OCI-LY7 (cell line): ENCODE measurements at regions not wholly inside any gene's neighbourhood (a gene's known extent, or its start where the extent isn't known, plus 50 kb on each side); places are given as distances from the start of the nearest gene placed in this dataset.

Experiments used
- BruUV-seq: library from RNA; stranded (reverse); fragments of 400-500 nt; replicated peaks from 2 replicates; lab custom pipeline; 2021; lab: Mats Ljungman, UMichigan
- CTCF ChIA-PET: fragments of 300-600 bp; sonication (Branson Sonifier 250); formaldehyde crosslinking; loops from one replicate; lab custom pipeline; 2022; ENCODE audit warnings: antibody characterized with exemption; ENCODE audit not compliant: unreplicated experiment; lab: Charles Lee
- POLR2A ChIA-PET: fragments of 300-600 bp; sonication (Branson Sonifier 250); formaldehyde crosslinking; loops from one replicate; lab custom pipeline; 2022; ENCODE audit warnings: antibody characterized with exemption; lab: Charles Lee
- DNase-seq: peaks from one replicate; pipeline ENCODE4 v3.0.0-alpha.2; 2015; ENCODE audit warnings: low spot score
- H2AFZ ChIP-seq: fragments of 200-600 bp; sonication (generic), shearing (Covaris generic); 2 replicates; pipeline ENCODE4 v1.6.1; 2014; ENCODE audit warnings: mild to moderate bottlenecking, antibody characterized with exemption, low read length, moderate library complexity
- H3K27ac ChIP-seq: fragments of 200-600 bp; sonication (generic); 2 replicates; pipeline ENCODE4 v1.5.1; 2014; ENCODE audit warnings: mixed run types, low read depth, mild to moderate bottlenecking, moderate library complexity, low read length, inconsistent platforms; ENCODE audit not compliant: poor library complexity, severe bottlenecking
- H3K36me3 ChIP-seq: fragments of 200-600 bp; sonication (generic); 2 replicates; pipeline ENCODE4 v1.6.1; 2014; ENCODE audit warnings: mild to moderate bottlenecking, antibody characterized with exemption, low read length, moderate library complexity, mixed read lengths; ENCODE audit not compliant: insufficient read depth
- H3K4me1 ChIP-seq: fragments of 200-600 bp; sonication (generic); 2 replicates; pipeline ENCODE4 v1.5.1; 2014; ENCODE audit warnings: mild to moderate bottlenecking, low read length; ENCODE audit not compliant: insufficient read depth, poor library complexity, severe bottlenecking
- H3K4me2 ChIP-seq: fragments of 200-600 bp; sonication (generic); 2 replicates; pipeline ENCODE4 v1.6.1; 2014; ENCODE audit warnings: mild to moderate bottlenecking, low read length
- H3K4me3 ChIP-seq: fragments of 200-600 bp; sonication (generic); 2 replicates; pipeline ENCODE4 v1.5.1; 2014; ENCODE audit warnings: mild to moderate bottlenecking, low read depth, low read length; ENCODE audit not compliant: poor library complexity, severe bottlenecking
- H3K79me2 ChIP-seq: fragments of 200-600 bp; sonication (generic); 2 replicates; pipeline ENCODE4 v1.6.1; 2016; ENCODE audit warnings: low read depth, mild to moderate bottlenecking, low read length, moderate library complexity, mixed read lengths; ENCODE audit not compliant: insufficient read depth
- H3K9me2 ChIP-seq: fragments of 200-600 bp; sonication (generic); 2 replicates; pipeline ENCODE4 v1.6.1; 2016; ENCODE audit warnings: mild to moderate bottlenecking, low read length, mixed read lengths; ENCODE audit not compliant: insufficient read depth
- H3K9me3 ChIP-seq: fragments of 200-600 bp; sonication (generic); 2 replicates; pipeline ENCODE4 v1.6.1; 2014; ENCODE audit warnings: mild to moderate bottlenecking, mixed run types, low read length, mixed read lengths
- H4K20me1 ChIP-seq: fragments of 200-600 bp; sonication (generic); 2 replicates; pipeline ENCODE4 v1.6.1; 2014; ENCODE audit warnings: mild to moderate bottlenecking, antibody characterized with exemption, low read length, moderate library complexity, mixed read lengths; ENCODE audit not compliant: insufficient read depth
- CTCF ChIP-seq: fragments of 200-600 bp; sonication (generic); conservative IDR thresholded peaks from 2 replicates; pipeline ENCODE4 v1.5.1; 2014; ENCODE audit warnings: mild to moderate bottlenecking, antibody characterized with exemption, low read length, moderate library complexity, mixed read lengths
- EZH2phosphoT487 ChIP-seq: fragments of 200-600 bp; sonication (generic); IDR thresholded peaks from 2 replicates; pipeline ENCODE4 v1.6.1; 2018; ENCODE audit warnings: low read depth, borderline replicate concordance, mild to moderate bottlenecking, mixed run types, antibody characterized with exemption, low read length, moderate library complexity, mixed read lengths
- intact Hi-C: fragments of 100-400 bp; cut with micrococcal nuclease; formaldehyde crosslinking; loops from one replicate; pipeline ENCODE4 v1.10.0; 2022; ENCODE audit not compliant: unreplicated experiment

GRCh38 chr11:28760676-28761390 lies 652.6 kb downstream of the METTL15 start:
- Histone ChIP-seq H3K4me2 (no peak overlapping the region), H3K9me3 (no peaks in the 10 kb centered on the region), H2AFZ (no peak overlapping the region), H3K9me2 (no peaks in the 10 kb centered on the region), H3K36me3 (no peaks in the 10 kb centered on the region), H4K20me1 (no peaks in the 10 kb centered on the region), H3K4me3 (no peak overlapping the region), H3K27ac (no peak overlapping the region), H3K4me1 (no peaks in the 10 kb centered on the region), H3K79me2 (no peaks in the 10 kb centered on the region)
- DNase-seq = no peak
- BruUV-seq = no TSS peak
- intact Hi-C loops = no loop called here
- ChIA-PET POLR2A (no interaction called here), CTCF (no interaction called here)
- TF ChIP-seq CTCF = no peak
- no peak for TF ChIP-seq EZH2phosphoT487

GRCh38 chr11:28759311-28759710 lies 651.1 kb downstream of the METTL15 start:
- Histone ChIP-seq H3K79me2 (no peaks in the 10 kb centered on the region), H3K27ac (no peak overlapping the region), H3K4me1 (no peaks in the 10 kb centered on the region), H2AFZ (no peak overlapping the region), H4K20me1 (no peaks in the 10 kb centered on the region), H3K4me2 (no peak overlapping the region), H3K9me2 (no peaks in the 10 kb centered on the region), H3K9me3 (no peaks in the 10 kb centered on the region), H3K36me3 (no peaks in the 10 kb centered on the region), H3K4me3 (no peak overlapping the region)
- DNase-seq = no peak
- no peak for TF ChIP-seq EZH2phosphoT487
- TF ChIP-seq CTCF = no peak
- CTCF ChIA-PET = no interaction called here
- intact Hi-C loops = no loop called here
- no TSS peak for BruUV-seq
- POLR2A ChIA-PET = interaction anchor here (0.7 kb wide), 1 partner anchor 534 kb away, joined by 3 read pairs; no protein-coding TSS in a partner anchor

- H3K9me2 ChIP-seq = no peaks in the 10 kb centered on the region
- POLR2A ChIA-PET = interaction anchor here (0.6 to 0.7 kb wide), 2 partner anchors 22 to 31 kb away, joined by 3 read pairs; no protein-coding TSS in a partner anchor
- BruUV-seq = no TSS peak
- H3K4me3 ChIP-seq = no peak overlapping the region
- CTCF ChIA-PET = no interaction called here
- no peak overlapping the region for H3K4me2 ChIP-seq
- no peak for DNase-seq
- no peaks in the 10 kb centered on the region for H3K9me3 ChIP-seq
- intact Hi-C loops = no loop called here
- H3K79me2 ChIP-seq = no peaks in the 10 kb centered on the region
- no peak overlapping the region for H2AFZ ChIP-seq
- H3K4me1 ChIP-seq = no peaks in the 10 kb centered on the region
- H3K36me3 ChIP-seq = no peaks in the 10 kb centered on the region
- TF ChIP-seq CTCF = no peak
- no peak overlapping the region for H3K27ac ChIP-seq
- H4K20me1 ChIP-seq = no peaks in the 10 kb centered on the region
These were observed 649.7 kb downstream of the METTL15 start for GRCh38 chr11:28757725-28758515.
